AG04450 (cell line): ENCODE measurements at regions not wholly inside any gene's neighbourhood (a gene's known extent, or its start where the extent isn't known, plus 50 kb on each side); places are given as distances from the start of the nearest gene placed in this dataset.
"Not testable (repeated sequence)": the region's sequence is repeated elsewhere in the genome, so short reads cannot be mapped to it uniquely, and the experiment has no call there.

ENCODE experiments used
- CTCF ChIA-PET: fragments of 300-600, 350-600 bp; formaldehyde crosslinking; extraction: SDS; loops from one replicate; lab custom pipeline; 2022; ENCODE audit warnings: antibody characterized with exemption, inconsistent platforms; lab: Charles Lee
- POLR2A ChIA-PET: fragments of 350-600 bp; formaldehyde crosslinking; extraction: SDS; loops from one replicate; lab custom pipeline; 2021; ENCODE audit warnings: antibody characterized with exemption, inconsistent platforms; lab: Yijun Ruan, JAX
- DNase-seq: peaks from one replicate; pipeline ENCODE4 v3.0.0-alpha.2; 2011; ENCODE audit warnings: low read depth, low spot score
- H3K27ac ChIP-seq: one replicate; pipeline ENCODE4 v1.5.1; 2012; ENCODE audit warnings: low read depth, low read length, control low read depth
- H3K27me3 ChIP-seq: one replicate; pipeline ENCODE4 v1.6.0; 2012; ENCODE audit warnings: low read length; ENCODE audit not compliant: control insufficient read depth, insufficient read depth
- H3K4me3 ChIP-seq: 2 replicates; pipeline ENCODE4 v1.5.1; 2011; ENCODE audit warnings: mild to moderate bottlenecking, low read depth, low read length, control low read depth
- H3K9me3 ChIP-seq: 2 replicates; pipeline ENCODE4 v1.5.1; 2012; ENCODE audit warnings: low read length; ENCODE audit not compliant: control insufficient read depth, insufficient read depth
- TF ChIP-seq, protein P1 (sequence below): IDR thresholded peaks from 2 replicates; pipeline ENCODE4 v1.5.1; 2011; ENCODE audit warnings: low read depth, low read length, control low read depth, inconsistent platforms

DNA sequence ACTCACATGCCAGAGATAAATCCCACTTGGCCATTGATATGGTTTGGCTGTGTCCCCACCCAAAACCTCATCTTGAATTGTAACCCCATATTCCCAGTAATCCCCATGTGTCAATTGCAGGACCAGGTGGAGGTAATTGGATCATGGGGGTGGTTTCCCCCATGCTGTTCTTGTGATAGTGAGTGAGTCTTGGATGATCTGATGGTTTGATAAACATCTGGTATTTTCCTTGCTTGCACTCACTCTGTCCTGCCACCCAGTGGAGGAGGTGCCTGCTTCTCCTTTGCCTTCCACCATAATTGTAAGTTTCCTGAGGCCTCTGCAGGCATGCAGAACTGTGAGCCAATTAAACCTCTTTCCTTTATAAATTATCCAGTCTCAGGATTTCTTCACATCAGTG, 50.4 kb upstream of the B3GAT2 start:
- H3K9me3 ChIP-seq, H3K4me3 ChIP-seq, H3K27ac ChIP-seq, H3K27me3 ChIP-seq, POLR2A ChIA-PET, DNase-seq, CTCF ChIA-PET: not testable (repeated sequence)

DNA sequence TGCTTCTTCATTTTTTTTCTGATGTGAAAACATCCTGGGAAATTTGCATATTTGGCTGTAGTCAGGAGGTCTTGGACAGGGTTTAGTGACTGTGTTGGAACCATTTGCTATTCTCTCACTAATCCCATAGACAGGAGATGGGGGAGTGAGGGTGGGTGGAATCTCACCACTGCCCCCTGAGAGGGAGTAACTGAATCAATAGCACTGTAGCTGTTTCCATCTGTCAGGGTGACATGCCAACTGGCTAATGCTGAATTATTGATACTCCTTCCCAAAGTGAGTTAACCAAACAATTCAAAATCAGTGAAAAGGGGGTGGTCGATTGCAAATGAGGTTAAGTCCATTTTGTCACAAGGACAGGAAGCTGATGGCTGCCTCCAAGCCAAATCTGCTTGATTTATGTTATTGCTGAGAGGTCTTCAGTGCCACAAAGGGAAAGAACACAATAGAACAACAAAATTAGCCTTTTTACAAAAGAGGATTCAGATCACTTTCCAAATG, 55.1 kb upstream of the B3GAT2 start:
- Histone ChIP-seq H3K27me3 (no peaks in the 10 kb centered on the region), H3K9me3 (no peaks in the 10 kb centered on the region), H3K4me3 (no peak overlapping the region), H3K27ac (no peak overlapping the region)
- no peak for DNase-seq
- ChIA-PET POLR2A (no interaction called here), CTCF (interaction anchor here (0.6 to 6.1 kb wide), 24 partner anchors 8 to 792 kb away, joined by 3 to 68 read pairs (median 4); partner anchors contain the start of gene SDHAF4)
- TF ChIP-seq, protein P1, sequence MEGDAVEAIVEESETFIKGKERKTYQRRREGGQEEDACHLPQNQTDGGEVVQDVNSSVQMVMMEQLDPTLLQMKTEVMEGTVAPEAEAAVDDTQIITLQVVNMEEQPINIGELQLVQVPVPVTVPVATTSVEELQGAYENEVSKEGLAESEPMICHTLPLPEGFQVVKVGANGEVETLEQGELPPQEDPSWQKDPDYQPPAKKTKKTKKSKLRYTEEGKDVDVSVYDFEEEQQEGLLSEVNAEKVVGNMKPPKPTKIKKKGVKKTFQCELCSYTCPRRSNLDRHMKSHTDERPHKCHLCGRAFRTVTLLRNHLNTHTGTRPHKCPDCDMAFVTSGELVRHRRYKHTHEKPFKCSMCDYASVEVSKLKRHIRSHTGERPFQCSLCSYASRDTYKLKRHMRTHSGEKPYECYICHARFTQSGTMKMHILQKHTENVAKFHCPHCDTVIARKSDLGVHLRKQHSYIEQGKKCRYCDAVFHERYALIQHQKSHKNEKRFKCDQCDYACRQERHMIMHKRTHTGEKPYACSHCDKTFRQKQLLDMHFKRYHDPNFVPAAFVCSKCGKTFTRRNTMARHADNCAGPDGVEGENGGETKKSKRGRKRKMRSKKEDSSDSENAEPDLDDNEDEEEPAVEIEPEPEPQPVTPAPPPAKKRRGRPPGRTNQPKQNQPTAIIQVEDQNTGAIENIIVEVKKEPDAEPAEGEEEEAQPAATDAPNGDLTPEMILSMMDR: no peak

DNA sequence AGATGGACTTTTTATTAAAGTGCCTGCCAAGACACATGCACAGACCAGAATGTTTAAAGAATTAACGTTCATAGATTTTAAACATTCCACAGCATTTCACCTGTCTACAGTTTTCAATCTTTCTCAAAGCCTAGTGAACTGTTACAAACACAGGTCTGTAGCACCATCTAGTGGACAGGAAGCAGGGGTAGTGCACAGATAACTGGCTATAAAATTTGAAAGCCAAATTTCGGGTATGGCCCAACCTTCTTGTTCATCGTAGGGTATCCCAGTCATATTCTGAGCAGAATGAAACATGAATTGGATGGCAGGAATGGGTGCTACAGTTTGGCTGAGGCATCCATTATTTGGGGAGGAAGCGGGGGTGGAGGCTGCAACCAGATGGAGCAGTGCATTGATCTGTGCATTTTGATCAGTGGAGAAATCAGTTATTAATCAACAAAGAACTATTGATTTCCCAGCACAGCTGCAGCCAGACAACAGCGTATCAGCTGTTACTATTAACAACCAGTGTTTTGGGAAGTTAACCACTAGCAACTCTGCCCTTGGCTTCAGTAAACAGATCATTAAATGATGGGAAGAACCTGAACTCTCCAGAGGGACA, 56.1 kb upstream of the B3GAT2 start:
- Histone ChIP-seq H3K27ac (no peak overlapping the region), H3K27me3 (no peaks in the 10 kb centered on the region), H3K4me3 (no peak overlapping the region), H3K9me3 (no peaks in the 10 kb centered on the region)
- CTCF ChIA-PET: interaction anchor here (0.6 to 6.1 kb wide), 21 partner anchors 8 to 793 kb away, joined by 3 to 68 read pairs (median 3); no protein-coding TSS in a partner anchor
- no peak for DNase-seq
- POLR2A ChIA-PET: no interaction called here
- TF ChIP-seq, protein P1: peak; percentile 84

DNA sequence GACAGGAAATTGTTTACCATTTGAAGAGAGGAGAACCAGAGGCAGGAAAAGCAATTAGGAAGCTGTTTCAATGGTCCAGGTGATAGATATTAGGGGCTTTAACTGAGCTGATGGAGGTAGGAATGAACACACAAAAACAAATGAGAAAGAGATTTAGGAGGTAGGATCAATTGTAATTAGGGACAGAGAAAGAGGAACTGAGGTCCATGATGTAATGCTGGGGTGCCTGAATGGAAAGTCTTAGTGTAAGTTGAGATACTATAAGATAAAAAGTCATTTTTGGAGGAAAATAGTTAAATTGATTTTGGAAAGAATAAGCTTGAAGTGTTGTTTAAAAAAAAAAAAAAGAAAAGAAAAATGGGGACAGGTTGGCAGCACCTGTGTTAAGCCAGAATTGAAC, 58.5 kb upstream of the B3GAT2 start:
- TF ChIP-seq, protein P1: no peak
- no peak for DNase-seq

DNA sequence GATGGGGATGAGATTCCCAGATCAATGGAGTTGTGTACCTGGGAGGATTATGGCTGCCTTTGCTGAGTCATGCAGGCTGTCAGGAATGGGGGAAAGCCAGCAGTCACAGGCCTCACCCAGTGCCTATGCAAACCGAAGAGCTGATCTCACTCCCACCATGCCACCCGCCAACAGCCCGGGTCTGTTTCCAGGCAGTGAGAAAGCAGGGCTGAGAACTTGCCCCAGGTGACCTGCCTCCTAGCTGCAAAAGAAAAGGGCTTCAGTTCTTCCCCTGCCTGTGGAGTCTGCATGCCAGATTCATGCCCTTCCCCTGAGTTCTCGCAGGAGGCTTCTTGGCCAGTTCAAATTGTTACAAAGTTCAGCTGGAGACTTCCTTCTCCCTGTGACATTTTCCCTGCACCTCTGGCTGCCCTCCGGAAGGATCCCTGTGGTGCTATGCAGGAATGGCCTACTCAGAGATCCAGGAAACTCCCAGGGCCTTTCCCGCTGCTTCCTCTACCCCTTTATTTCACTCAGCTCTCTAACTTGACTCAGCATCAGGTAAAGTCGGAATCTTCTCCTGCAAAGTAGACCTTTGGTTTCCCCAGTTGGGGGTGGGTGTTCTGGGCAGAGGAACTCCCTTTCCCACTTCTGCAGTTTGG, 71.5 kb upstream of the B3GAT2 start:
- Histone ChIP-seq H3K9me3 (no peaks in the 10 kb centered on the region), H3K4me3 (no peak overlapping the region), H3K27me3 (peaks cover 3% of the 10 kb centered on the region), H3K27ac (no peak overlapping the region)
- CTCF ChIA-PET: no interaction called here
- TF ChIP-seq, protein P1: no peak
- POLR2A ChIA-PET: no interaction called here
- DNase-seq: no peak

More for the DNA sequence above, 58.5 kb upstream of the B3GAT2 start:
- H3K9me3 ChIP-seq: no peaks in the 10 kb centered on the region
- no peak overlapping the region for H3K27ac ChIP-seq
- H3K4me3 ChIP-seq: no peak overlapping the region
- CTCF ChIA-PET: interaction anchor here (0.7 to 3.2 kb wide), 3 partner anchors 59 to 712 kb away, joined by 3 to 11 read pairs (median 4); partner anchors contain the start of gene COL9A1
- no peaks in the 10 kb centered on the region for H3K27me3 ChIP-seq
- POLR2A ChIA-PET: no interaction called here
